Thymus (tissue), 11 donors: ENCODE measurements at regions not wholly inside any gene's neighbourhood (a gene's known extent, or its start where the extent isn't known, plus 50 kb on each side); places are given as distances from the start of the nearest gene placed in this dataset.

Experiments
- DNase-seq, 9 donors: peaks; one replicate each; pipeline ENCODE4 v3.0.0-alpha.2; 2013; ENCODE audit warnings: low spot score in 9 of 9, low read depth in 6 of 9, missing footprints in 1 of 9
- H3K27ac ChIP-seq, 2 donors: one replicate each; pipeline ENCODE4 v1.5.1; 2013; ENCODE audit warnings: control low read depth in 1 of 2, low read depth in 1 of 2, low read length in 1 of 2, mild to moderate bottlenecking in 1 of 2, moderate library complexity in 1 of 2
- H3K27me3 ChIP-seq, 2 donors: one replicate each; pipeline ENCODE4 v1.5.1; 2013; ENCODE audit warnings: low read length in 1 of 2; ENCODE audit not compliant: control insufficient read depth in 2 of 2, insufficient read depth in 1 of 2
- H3K36me3 ChIP-seq, 2 donors: one replicate each; pipeline ENCODE4 v1.5.1; 2013; ENCODE audit warnings: low read length in 1 of 2, mild to moderate bottlenecking in 1 of 2, moderate library complexity in 1 of 2; ENCODE audit not compliant: control insufficient read depth in 2 of 2, insufficient read depth in 2 of 2
- H3K4me1 ChIP-seq, 2 donors: one replicate each; pipeline ENCODE4 v1.5.1; 2013; ENCODE audit warnings: low read length in 2 of 2; ENCODE audit not compliant: control insufficient read depth in 2 of 2, insufficient read depth in 2 of 2
- H3K4me3 ChIP-seq, 2 donors: one replicate each; pipeline ENCODE4 v1.5.1; 2013; ENCODE audit warnings: low read length in 2 of 2, control low read depth in 1 of 2, mild to moderate bottlenecking in 1 of 2
- H3K9me3 ChIP-seq, 2 donors: one replicate each; pipeline ENCODE4 v1.5.1; 2013; ENCODE audit warnings: low read length in 1 of 2, mild to moderate bottlenecking in 1 of 2; ENCODE audit not compliant: control insufficient read depth in 2 of 2, insufficient read depth in 1 of 2
- WGBS: extraction: QIAGEN DNeasy Blood & Tissue Kit; methylation state at CpG from one replicate; pipeline ENCODE4 v1.1.7; 2013; 5-methylcytosine and 5-hydroxymethylcytosine counted together
- donor health status: healthy.

DNA sequence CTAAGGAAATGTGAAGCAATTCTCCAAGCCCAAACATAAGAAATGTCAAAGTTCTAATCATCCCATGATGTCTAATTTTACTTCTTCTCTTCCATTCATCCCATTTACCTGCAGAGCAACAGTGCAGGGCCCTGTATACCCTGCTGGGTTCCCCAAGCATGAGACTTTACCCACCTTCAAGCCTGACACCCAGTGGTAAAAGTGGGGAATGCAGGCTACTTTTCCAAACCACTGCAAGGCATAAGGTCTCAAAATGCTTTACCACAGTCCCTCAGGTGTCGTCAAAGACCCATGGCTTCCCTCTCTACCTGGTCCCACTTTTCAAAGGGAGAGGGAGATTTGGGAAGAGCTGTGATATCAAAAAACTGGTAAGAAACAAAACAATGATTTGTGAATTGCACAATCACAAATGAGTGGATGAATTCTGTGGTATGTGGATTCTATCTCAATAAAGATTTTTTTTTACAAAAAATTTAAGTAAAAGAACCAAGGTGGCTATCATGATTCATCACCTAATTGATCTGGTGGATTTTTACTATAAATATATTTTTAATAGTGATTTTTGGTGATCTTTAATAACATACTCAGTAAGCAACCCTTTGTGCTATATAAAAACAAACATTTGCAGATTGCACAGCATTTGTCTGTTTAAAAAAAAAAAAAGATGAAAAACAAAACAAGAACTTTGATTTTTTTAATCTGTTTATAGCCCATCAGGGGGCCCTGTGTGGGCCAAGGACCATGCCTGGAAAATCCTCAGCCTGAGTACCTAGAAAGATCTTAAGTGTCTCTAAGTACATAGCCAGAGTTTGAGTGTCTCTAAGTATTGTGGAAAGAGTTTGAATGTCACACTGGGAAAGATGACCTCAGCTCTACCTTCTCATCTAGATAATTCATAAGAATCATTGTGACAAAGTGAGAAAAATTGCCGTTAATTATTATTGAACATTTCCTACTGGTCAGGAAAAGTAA lies 73.1 kb upstream of the GJB5 start:
- 58% methylated on average over 2 of the region's 2 CpGs for WGBS
- H3K9me3 ChIP-seq, result no peaks in the 10 kb centered on the region
- no peaks in the 10 kb centered on the region for H3K36me3 ChIP-seq
- H3K27me3 ChIP-seq, result no peaks in the 10 kb centered on the region
- no peaks in the 10 kb centered on the region for H3K4me1 ChIP-seq
- no peak overlapping the region for H3K27ac ChIP-seq
- DNase-seq, result peak in 6 of 9 donors; percentile 11 to 59 (median 36)
- H3K4me3 ChIP-seq, result no peak overlapping the region

- H3K9me3 ChIP-seq, result no peaks in the 10 kb centered on the region
- H3K27ac ChIP-seq, result no peak overlapping the region
- no peaks in the 10 kb centered on the region for H3K27me3 ChIP-seq
- H3K4me1 ChIP-seq, result no peaks in the 10 kb centered on the region
- no peak overlapping the region for H3K4me3 ChIP-seq
- no peaks in the 10 kb centered on the region for H3K36me3 ChIP-seq
- WGBS, result 98% methylated on average over 5 of the region's 5 CpGs
- DNase-seq, result no peak
Measured at GRCh38 chr1:34682452-34683223, 72.2 kb upstream of the GJB5 start.

DNA sequence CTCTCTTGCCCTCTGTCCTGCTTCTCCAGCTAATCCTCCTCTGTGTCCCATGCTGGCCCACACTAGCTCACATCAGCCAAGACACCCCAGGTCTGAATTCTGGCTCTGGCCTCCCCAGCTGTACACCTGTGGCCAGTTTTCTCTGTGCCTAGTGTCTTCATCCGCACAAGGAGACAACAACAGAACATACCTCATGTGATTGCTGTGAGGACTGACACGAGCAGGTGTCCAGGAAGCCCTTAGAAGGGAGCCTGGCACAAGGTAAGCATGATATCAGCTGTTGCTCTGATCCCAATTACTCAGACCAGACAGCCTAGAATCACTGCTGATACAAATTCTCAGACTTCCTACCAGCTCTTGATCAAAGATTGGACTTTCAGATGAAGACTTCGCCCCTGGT lies 71.2 kb upstream of the GJB5 start:
- 56% methylated on average over 3 of the region's 3 CpGs for WGBS
- no peak for DNase-seq
- H3K36me3 ChIP-seq, result no peaks in the 10 kb centered on the region
- H3K27ac ChIP-seq, result no peak overlapping the region
- no peaks in the 10 kb centered on the region for H3K4me1 ChIP-seq
- H3K9me3 ChIP-seq, result no peaks in the 10 kb centered on the region
- H3K4me3 ChIP-seq, result no peak overlapping the region
- no peaks in the 10 kb centered on the region for H3K27me3 ChIP-seq

- H3K36me3 ChIP-seq, result no peaks in the 10 kb centered on the region
- no peak overlapping the region for H3K27ac ChIP-seq
- DNase-seq, result peak in 3 of 9 donors; percentile 7 to 43 (median 12)
- no peak overlapping the region for H3K4me3 ChIP-seq
- H3K4me1 ChIP-seq, result no peaks in the 10 kb centered on the region
- H3K9me3 ChIP-seq, result no peaks in the 10 kb centered on the region
- no peaks in the 10 kb centered on the region for H3K27me3 ChIP-seq
- 8% methylated on average over 5 of the region's 5 CpGs for WGBS
Measured at GRCh38 chr1:34684266-34684665, 70.6 kb upstream of the GJB5 start.

DNA sequence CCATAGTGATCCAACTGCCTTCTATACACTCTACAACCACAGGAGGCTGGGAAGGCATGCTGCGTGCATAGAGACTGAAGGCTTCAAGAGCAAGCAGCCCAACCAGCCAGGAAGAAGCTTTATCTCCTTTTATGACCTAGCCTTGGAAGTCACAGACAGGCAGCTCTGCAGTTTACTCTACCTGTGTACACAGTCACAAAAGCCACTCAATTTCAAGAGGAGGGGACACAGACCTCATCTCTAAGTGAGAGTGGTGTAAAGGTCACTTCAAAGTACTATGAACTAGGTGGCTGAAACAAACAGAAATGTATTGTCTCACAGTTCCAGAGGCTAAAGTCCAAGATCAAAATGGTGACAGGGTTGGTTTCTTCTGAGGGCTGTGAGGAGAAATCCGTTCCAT lies 69.6 kb upstream of the GJB5 start:
- Histone ChIP-seq H3K4me3 (no peak overlapping the region), H3K27ac (no peak overlapping the region), H3K9me3 (no peaks in the 10 kb centered on the region), H3K4me1 (no peaks in the 10 kb centered on the region), H3K36me3 (no peaks in the 10 kb centered on the region), H3K27me3 (no peaks in the 10 kb centered on the region)
- DNase-seq, result no peak
- WGBS, result 94% methylated on average over 2 of the region's 2 CpGs

DNA sequence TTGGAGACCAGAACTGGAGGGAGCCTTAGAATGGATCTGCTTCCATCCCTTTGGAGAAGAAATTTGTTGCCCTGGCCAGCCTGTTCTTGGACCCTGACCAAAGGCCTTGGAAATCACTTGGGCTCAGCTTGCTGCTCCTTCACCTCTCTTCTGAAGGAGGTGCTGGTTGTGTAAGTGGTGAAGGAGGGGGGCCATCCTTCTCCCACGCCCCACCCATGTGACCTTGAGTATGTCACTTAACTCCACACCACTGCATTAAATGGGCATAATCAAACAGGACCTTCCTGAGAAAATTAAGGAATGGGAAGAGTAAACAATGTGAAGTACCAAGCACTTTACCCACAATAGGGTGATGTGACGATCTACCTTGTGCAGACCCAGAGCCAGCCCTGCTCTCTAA lies 68.3 kb upstream of the GJB5 start:
- DNase-seq, result no peak

GRCh38 chr1:34688006-34688741 lies 66.7 kb upstream of the GJB5 start:
- Histone ChIP-seq H3K27me3 (no peaks in the 10 kb centered on the region), H3K4me3 (no peak overlapping the region), H3K36me3 (no peaks in the 10 kb centered on the region), H3K27ac (no peak overlapping the region), H3K4me1 (no peaks in the 10 kb centered on the region), H3K9me3 (no peaks in the 10 kb centered on the region)
- no peak for DNase-seq
- 87% methylated on average over 7 of the region's 7 CpGs for WGBS

More for the DNA sequence above, 68.3 kb upstream of the GJB5 start:
- Histone ChIP-seq H3K4me1 (no peaks in the 10 kb centered on the region), H3K27me3 (no peaks in the 10 kb centered on the region), H3K9me3 (no peaks in the 10 kb centered on the region), H3K27ac (no peak overlapping the region), H3K36me3 (no peaks in the 10 kb centered on the region), H3K4me3 (no peak overlapping the region)
- 90% methylated on average over 2 of the region's 2 CpGs for WGBS

GRCh38 chr1:34690269-34690668 lies 64.6 kb upstream of the GJB5 start:
- Histone ChIP-seq H3K4me3 (no peak overlapping the region), H3K27ac (no peak overlapping the region), H3K4me1 (no peaks in the 10 kb centered on the region), H3K9me3 (peaks cover 0 to 1% of the 10 kb centered on the region in 2 donors), H3K36me3 (no peaks in the 10 kb centered on the region), H3K27me3 (no peaks in the 10 kb centered on the region)
- DNase-seq, result no peak
- 43% methylated on average over 4 of the region's 4 CpGs for WGBS
